Stimulated activated CD8-positive, alpha-beta memory T cell treated with anti-CD3 and anti-CD28 coated beads, Interleukin-7, amount 100 ng/mL, for 4 hours (primary cell): ENCODE measurements at regions not wholly inside any gene's neighbourhood (a gene's known extent, or its start where the extent isn't known, plus 50 kb on each side); places are given as distances from the start of the nearest gene placed in this dataset.

Source experiments
- DNase-seq, 2 donors: peaks; one replicate each; pipeline ENCODE4 v3.0.0-alpha.2; 2020; ENCODE audit warnings: low read depth in 2 of 2

DNA sequence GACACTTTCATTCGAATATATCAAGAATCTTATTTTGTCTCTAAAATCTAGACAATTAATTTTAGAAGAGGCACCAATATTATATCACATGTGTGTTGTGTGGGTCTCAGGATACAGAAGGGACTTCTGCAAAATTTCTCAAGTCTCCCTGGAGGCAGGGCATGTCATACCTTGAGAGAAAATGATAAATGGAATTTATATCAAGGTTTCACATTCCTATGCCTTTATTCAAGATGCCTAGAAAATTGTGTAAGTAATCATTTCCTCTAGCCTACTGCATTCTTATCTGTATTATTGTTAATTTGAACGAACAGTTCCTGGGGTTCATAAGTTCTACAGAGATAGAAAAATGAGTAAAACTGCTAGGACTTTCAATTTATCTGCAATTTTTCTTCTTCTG is 1247.9 kb downstream of the GRIK2 start:
- DNase-seq, result no peak

- DNase-seq, result no peak
Observed at GRCh38 chr6:102631921-102632320, 1238.4 kb downstream of the GRIK2 start.

- no peak for DNase-seq
Observed at GRCh38 chr6:102623201-102623600, 1229.7 kb downstream of the GRIK2 start.

GRCh38 chr6:102619585-102619984 is 1226.1 kb downstream of the GRIK2 start:
- DNase-seq, result no peak

DNA sequence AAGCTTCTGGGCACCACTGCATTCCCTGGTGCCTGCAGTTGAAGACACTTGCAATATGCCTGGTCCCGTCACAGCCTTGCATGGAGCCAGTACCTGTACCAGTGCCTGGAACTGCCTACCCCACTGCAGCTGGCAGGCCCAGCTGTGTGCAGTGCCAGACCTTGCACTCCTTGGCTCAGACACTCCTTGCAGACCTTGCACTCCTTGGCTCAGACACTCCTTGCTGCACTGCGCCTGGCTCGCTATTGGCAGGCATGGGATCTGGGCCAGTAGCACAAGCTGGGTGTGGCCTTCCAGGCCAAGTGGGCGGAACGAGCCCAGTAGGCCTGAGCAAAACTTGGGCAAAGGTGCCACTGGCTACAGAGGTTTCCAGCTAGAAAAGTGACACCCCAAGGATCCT is 1189.1 kb downstream of the GRIK2 start:
- no peak for DNase-seq

DNA sequence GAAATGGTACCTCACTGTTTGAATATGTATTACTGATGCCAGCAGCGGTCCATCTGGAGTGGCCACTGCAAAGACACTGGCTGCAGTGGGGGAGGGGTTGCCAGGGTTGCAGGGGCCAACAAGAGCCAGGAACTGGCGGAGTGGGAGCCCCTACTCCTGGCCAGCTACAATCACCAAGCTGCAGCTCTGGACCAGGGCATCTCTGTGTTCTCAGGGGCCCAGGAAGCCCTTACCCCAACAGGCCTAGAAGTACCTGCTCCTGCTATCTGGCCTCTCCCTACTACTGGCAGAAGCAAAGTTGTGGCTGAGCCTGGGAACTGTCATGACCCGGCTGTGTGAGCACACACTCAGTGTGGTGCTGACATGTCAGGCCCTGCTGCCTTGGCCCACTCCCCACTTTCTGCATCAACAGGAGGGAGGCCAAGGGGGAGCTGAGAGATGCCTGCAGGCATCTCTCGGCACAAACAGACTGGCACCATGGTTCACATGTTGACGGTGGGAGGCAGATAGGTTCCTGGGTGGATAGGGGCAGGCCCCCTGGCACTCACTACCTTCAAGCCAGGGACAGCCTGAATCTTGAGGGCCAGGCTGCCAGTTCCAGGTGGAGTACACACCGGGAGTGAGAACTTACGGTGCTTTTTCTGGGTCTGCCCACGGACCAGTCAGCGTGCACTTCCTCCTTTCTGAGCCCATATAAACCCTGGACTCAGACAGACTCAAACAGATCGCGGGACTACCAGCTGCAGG is 1188.0 kb downstream of the GRIK2 start:
- DNase-seq, result no peak

DNA sequence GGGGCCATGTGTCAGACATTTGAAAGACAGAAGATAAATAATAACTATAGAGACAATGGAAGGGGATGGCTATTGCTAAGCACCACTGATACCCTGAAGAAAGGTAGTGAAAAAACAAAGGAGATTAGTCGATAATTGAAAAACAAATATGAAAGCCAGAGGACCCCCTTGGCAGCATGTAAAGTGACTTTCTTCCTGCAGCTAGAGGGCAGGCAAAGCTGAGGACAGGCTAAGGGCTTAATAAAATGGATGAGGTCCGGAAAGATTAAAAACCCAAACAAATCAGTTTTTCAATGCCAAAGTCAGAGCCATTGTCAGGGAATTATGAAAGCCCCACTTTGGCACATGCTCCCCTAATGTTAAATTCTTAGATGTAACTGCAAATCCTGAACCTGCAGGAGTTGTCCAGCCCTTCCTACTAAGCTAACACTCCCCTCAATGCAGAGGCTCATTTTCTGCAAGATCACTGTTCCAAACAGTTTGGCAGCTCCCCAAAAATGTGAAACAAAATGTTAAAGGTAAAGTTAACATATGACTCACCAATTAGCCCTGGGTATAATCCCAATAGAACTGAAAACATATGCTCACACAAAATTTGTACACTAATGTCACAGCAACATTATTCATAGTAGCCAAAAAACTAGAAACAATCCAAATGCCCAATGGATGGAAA is 1177.9 kb downstream of the GRIK2 start:
- DNase-seq, result no peak

GRCh38 chr6:102562713-102563112 is 1169.2 kb downstream of the GRIK2 start:
- DNase-seq, result no peak

DNA sequence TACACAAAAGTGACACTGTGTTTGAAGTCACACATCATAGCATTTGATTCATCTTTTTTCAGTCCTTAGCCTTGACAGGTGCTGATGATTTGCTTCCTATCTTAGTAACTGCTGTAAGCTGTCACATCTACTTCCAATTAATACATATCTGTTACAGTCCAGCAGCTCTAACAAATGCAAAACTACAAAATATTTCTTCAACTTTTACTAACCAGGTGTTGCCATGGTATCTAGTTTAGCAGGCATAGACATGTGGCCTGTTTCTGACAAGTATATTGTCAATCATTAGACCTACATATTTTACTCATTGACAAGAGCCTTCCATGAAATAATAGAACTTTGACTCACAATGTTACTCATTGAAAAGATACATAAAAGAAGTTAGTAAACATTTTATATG is 1159.7 kb downstream of the GRIK2 start:
- DNase-seq, result no peak

DNA sequence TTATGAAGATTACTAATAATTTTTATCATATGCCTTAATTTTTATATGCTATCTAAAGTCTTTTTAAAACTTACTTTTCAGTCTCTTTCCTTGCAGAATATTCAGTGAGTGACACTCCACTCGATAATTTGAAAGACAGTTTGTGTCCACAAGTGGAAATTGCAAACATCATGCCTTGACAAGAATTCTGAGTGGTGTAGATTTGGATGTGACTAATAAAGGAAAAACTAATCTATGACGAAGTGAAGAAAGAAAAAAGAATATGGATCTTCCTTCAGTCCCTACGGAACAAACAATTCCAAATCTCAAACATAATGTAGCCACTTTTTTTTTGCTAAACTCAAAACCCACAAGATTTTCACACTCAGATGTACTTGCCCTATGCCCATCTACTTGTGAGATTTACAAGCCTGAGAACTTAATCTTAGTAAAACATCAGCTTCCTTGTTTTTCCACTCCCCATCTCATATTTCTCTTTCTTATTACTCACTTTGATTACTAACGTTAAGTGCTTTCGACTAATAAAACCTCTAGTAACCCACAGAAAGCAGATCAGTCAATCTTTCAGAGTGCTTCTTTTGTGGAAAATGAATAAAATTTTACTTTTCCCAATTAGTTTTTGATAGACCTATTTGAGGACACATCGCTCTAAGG is 1155.8 kb downstream of the GRIK2 start:
- DNase-seq, result no peak

DNA sequence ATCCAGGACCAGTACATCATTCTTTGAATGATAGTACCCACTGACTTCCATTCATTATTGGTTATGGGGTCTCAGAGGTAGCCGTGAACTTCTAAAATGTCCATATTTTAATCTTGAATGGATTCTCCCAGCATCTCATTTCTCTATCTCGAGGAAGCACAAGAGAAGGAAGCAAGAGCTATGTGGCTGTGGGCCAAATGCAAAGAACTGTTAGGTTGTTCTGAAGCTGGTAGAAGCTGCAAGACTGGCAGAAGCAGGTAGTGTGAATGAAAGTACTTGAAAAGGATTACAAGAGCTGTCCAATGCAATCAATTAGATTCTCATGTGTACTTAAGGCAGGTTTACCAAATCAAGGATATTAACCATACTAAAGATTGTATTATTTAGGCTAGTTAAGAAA is 1131.8 kb downstream of the GRIK2 start:
- no peak for DNase-seq

GRCh38 chr6:102520966-102521365 is 1127.5 kb downstream of the GRIK2 start:
- no peak for DNase-seq

DNA sequence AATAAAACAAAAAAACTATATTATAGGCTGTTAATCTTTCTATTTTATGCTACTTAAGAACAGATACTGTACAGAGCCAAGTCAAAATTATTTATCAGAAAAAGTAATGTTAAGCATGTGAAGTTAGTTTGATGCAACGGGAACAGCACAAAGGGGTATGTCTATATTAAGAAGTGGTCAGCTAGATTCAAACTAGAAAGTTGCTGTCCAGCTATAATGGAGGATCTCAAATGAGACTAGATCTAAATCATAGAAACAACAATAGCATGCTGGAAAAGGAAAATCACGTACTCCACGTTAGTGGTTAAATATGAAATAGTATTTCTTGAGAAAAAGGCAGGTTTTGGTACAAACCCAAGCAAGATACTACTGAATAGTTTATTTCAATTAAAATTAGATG is 1124.0 kb downstream of the GRIK2 start:
- no peak for DNase-seq

- DNase-seq, result no peak
Observed at GRCh38 chr6:102501615-102502014, 1108.1 kb downstream of the GRIK2 start.

GRCh38 chr6:102494808-102495207 is 1101.3 kb downstream of the GRIK2 start:
- no peak for DNase-seq

GRCh38 chr6:102493485-102493884 is 1100.0 kb downstream of the GRIK2 start:
- DNase-seq, result no peak

- DNase-seq, result no peak
Observed at GRCh38 chr6:102488729-102489128, 1095.2 kb downstream of the GRIK2 start.

DNA sequence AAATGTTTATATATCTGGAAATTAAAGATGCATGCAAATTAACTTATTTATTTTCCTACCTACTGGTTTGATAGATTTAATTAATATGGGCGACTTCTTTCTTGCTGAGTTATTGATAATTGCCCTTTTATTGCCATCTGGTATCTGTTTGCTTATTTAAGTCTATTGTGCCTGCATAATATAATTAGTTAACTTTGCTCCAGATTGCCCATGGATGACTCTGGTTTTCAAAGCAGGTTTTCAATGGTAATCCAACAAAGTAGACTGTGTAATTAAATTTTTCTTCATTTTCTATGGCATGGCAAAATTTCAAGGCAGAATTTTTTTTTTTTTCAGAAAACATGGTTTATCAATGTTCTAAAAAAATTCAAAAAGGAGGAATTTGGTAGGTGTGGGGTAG is 1092.0 kb downstream of the GRIK2 start:
- no peak for DNase-seq

GRCh38 chr6:102474041-102474807 is 1080.7 kb downstream of the GRIK2 start:
- no peak for DNase-seq

DNA sequence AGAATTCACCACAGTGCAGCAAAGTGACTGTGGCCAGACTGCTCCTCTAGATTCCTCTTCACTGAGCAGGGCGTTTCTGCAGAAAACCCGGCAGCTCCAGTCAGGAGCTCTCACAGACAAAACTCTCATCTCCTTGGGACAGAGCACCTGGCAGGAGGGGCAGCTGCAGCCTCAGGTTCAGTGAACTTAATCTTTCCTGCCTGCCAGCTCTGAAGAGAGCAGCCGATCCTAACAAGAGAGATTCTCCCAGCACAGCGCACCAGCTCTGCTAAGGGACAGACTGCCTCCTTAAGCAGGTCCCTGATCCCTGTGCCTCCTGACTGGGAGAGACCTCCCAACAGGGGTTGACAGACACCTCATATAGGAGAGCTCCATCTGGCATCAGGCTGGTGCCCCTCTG is 1065.5 kb downstream of the GRIK2 start:
- no peak for DNase-seq

DNA sequence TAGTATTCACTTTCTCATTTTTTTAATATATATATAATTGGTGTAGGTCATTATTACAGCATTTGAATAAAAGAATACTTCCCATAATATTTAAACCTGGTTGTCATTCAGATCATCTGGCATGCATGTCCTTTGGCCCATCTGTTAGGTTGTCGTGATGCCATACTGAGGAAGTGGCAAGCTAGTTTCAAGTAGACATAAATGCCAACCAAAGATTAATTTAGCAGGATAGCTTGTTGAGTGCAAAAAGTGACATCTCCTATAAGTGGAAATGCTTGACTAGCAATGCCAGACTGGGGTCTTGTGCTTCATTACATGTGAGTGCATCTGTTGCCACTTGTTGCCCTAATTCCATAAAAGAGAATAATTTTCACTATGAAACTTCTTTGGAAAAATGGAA is 1044.7 kb downstream of the GRIK2 start:
- DNase-seq, result no peak

- DNase-seq, result no peak
Observed at GRCh38 chr6:102417368-102417998, 1024.0 kb downstream of the GRIK2 start.
